Body of pancreas (tissue), 4 donors: ENCODE measurements at regions not wholly inside any gene's neighbourhood (a gene's known extent, or its start where the extent isn't known, plus 50 kb on each side); places are given as distances from the start of the nearest gene placed in this dataset.

Source experiments
- CTCF ChIP-seq, 7 experiments: fragments of 450-650 bp in 4 of 7; fragments of 200-600 bp in 3 of 7; sonication (generic) in 3 of 7; IDR thresholded peaks; one replicate each; pipeline ENCODE4 v1.5.1; 2016 to 2019; ENCODE audit warnings: antibody characterized with exemption in 7 of 7
- POLR2A ChIP-seq, 3 donors: fragments of 450-650 bp; IDR thresholded peaks; one replicate each; pipeline ENCODE4 v1.6.1; 2016; ENCODE audit warnings: antibody characterized with exemption in 3 of 3, mild to moderate bottlenecking in 2 of 3

DNA sequence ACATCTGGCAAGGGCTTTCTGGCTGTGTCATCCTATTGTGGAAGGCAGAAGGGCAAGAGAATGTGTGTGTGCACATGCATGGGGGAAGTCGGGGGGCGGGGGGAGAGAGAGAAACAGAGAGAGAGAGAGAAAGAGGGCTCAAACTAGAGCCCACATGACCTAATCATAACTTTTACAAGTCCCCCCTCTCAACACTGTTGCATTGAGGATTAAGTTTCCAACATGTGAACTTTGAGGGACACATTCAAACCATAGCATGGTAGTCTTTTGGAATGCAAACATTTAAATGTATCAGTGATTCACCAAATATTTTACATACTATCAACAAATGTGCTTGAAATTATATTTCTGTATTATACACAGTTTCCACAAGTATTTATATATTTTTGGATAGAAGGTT lies 655.4 kb upstream of the B3GALT2 start:
- TF ChIP-seq CTCF (IDR thresholded peaks at IDR 0.05): no peak
- TF ChIP-seq POLR2A (IDR thresholded peaks at IDR 0.05): no peak
